NCI-H748 treated with DMSO at 0.1 percent for 48 hours (cell line): ENCODE measurements at regions not wholly inside any gene's neighbourhood (a gene's known extent, or its start where the extent isn't known, plus 50 kb on each side); places are given as distances from the start of the nearest gene placed in this dataset.

ENCODE experiments used
- DNase-seq: peaks from one replicate; lab custom pipeline; 2025; lab: John Stamatoyannopoulos, UW

DNA sequence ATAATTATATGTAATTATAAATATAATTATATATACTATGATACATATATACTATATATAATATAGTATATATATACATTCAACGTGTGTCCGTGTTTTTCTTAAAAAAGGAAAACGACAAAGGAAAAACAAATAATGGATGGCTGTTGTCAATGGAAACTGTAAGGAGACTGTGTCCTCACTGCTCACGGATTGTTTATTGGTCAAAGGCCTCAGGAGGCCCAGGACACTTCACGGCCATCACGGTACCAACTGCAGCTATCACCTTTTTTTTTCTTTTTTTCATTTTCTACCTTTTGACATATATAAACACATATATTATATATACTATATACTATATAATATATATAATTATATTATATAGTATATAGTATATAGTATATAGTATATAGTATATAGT is 113.4 kb downstream of the SPTSSA start:
- DNase-seq: no peak

DNA sequence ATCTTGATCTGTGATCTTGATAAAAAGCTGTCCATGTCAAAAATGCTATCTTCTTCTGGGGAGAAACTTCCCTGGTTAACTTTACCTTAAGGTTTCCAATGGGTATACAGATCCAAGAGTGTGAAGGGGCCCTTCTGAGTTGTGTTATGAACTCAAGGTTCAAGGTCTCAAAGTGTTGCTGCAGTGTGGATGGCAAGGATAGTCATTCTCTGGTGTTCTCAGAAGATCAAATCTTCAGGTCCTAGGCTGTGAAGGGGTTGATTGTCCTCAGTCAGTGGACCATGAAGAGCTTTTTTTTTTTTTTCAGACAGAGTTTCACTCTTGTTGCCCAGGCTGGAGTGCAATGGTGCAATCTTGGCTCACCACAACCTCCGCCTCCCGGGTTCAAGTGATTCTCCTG is 114.4 kb downstream of the SPTSSA start:
- DNase-seq: no peak

- DNase-seq: no peak
Measured at GRCh38 chr14:34345718-34346465, 116.1 kb downstream of the SPTSSA start.

GRCh38 chr14:34344318-34344717 is 117.7 kb downstream of the SPTSSA start:
- no peak for DNase-seq

- no peak for DNase-seq
Measured at GRCh38 chr14:34340025-34340625, 121.9 kb downstream of the SPTSSA start.

DNA sequence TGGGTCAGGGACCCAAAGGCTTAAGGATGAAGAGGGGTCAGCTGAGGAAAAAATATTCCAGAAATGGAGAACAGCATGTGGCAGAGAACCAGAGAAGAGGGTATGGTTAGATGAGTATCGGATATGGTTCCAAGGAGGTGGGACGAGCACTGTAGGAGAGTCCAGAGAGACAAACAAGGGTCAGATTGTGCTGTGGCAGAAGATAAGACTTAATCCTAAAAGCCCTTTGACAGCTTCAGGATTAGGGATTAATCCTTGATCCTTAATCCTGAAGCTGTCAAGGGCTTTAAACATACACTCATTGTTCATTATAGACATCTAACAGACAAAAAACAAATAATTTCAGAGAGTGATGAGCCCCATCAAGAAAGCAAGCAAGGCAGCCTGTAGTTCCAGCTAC is 124.0 kb downstream of the SPTSSA start:
- DNase-seq: no peak

- no peak for DNase-seq
Measured at GRCh38 chr14:34336501-34336900, 125.5 kb downstream of the SPTSSA start.

GRCh38 chr14:34335968-34336367 is 126.1 kb downstream of the SPTSSA start:
- DNase-seq: no peak

DNA sequence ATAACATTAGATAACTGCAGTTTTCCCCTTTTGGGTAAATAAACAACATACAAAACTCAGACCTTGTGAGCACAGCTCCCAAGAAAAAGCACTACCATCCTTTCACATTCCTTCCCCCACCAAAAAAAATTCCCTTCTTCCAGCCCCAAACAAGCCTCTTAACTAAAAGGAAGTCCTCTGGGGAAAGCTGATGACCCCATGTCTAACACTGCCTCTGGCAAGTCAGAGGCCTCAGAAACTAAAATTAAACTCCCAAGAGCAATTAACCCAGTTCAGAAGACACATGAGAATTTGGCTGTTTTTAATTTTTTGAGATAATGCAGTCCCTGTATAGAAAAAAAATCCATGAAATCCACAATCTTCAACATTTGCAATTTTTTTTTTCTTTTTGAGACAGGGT is 127.7 kb downstream of the SPTSSA start:
- no peak for DNase-seq

GRCh38 chr14:34331728-34332623 is 130.1 kb downstream of the SPTSSA start:
- DNase-seq: peak; percentile 53

GRCh38 chr14:34330846-34331245 is 131.2 kb downstream of the SPTSSA start:
- no peak for DNase-seq

- DNase-seq: no peak
Measured at GRCh38 chr14:34329301-34329700, 132.7 kb downstream of the SPTSSA start.

GRCh38 chr14:34328178-34328577 is 133.9 kb downstream of the SPTSSA start:
- DNase-seq: no peak

GRCh38 chr14:34325493-34325892 is 136.5 kb downstream of the SPTSSA start:
- no peak for DNase-seq

- peak; percentile 32 for DNase-seq
Measured at GRCh38 chr14:34324363-34324795, 137.7 kb downstream of the SPTSSA start.

DNA sequence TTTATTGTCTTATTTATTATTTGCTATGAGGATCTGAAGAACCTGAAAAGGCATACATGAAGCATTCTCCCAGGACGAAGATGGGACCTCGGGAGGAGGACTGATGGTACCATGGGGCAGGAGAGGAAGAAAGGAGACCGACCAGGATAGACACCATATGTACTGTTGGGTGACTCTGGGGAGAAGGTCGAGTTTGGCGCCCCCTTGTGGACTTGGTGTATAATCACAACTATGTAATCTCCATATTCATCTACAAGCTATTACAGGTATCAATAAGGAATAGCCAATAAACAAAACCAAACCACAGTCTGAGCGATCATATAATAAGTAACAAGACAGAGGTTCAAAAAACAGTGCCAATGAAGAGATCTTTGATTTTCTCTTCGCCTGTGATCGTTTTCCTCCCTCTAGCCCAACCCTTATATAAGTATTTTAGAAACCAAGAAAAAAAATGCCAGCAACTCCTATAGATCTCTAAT is 139.1 kb downstream of the SPTSSA start:
- DNase-seq: peak; percentile 64

DNA sequence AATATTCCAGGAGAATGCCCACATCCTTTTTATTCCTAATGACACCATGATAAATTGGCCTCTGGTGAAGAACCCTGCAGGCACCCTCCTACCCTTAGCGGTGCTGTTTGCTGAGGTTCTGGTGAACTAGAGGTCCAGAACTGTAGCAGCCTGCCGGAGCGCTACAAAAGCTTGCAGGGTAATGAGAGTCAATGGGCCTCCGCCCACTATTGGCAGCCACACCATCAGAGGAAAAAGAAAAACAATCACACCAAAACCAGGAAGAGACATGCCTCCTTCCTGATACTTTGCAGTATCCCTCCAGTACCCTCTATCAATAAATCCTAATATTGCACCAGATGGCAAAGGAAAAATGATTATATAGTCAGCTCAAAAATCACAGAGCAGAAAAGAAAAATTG is 142.9 kb downstream of the SPTSSA start:
- DNase-seq: no peak

DNA sequence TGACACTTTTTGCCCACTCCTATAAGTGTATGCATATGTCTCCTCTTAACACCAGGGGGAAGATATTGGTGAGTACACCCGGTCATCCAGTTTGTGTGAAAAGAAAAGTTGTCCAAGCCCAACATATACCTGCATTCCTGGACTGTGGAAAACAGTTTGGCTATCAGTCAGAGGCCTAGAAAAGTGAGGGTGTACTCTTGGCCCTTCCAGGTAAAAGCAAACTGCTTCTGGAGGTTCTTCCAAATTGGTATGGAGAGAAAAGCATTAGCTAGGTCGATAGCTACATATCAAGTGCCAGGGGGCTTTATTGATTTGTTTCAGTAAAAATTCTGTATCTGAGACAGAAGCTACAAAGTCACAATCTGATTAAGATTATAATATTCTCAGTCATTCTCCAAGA is 144.0 kb downstream of the SPTSSA start:
- no peak for DNase-seq

DNA sequence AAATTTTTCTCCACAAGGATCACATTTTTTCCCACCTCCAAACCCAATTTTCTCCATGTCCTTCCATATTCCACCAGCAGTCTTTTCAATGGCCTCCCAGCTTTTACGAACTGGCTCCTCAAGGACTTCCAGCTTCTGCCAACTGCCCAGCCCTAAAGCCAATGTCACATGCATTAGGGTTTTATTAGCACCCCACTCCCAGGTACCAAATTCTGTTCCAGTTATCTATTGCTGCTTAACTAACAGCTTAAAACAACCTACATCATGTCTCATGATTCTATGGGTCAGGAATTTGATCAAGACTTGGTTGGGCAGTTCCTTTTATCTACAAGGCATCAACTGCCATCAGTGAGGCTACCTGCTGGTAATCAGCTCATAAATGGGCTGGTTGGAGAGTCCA is 151.3 kb downstream of the SPTSSA start:
- no peak for DNase-seq

- DNase-seq: no peak
Measured at GRCh38 chr14:34303811-34304210, 158.2 kb downstream of the SPTSSA start.

DNA sequence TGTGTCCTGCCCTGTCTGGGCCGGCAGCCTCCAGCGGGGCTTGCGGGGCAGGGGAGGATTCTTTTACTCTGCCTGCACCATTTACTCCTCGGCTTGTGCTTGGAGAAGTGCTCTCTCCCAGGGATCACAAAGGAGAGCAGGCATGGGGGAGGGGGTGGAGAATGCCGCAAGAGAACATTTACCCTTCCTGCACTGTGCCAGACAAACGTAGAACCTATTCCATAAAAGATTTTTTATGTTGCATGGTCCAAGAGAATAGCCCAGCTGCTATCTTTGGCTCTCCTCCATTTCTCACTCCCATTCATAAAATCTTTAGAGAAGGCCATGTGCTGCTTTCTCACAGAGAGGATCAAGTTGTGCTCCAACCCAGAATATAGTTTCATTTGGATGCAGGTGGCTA is 159.4 kb downstream of the SPTSSA start:
- DNase-seq: no peak

DNA sequence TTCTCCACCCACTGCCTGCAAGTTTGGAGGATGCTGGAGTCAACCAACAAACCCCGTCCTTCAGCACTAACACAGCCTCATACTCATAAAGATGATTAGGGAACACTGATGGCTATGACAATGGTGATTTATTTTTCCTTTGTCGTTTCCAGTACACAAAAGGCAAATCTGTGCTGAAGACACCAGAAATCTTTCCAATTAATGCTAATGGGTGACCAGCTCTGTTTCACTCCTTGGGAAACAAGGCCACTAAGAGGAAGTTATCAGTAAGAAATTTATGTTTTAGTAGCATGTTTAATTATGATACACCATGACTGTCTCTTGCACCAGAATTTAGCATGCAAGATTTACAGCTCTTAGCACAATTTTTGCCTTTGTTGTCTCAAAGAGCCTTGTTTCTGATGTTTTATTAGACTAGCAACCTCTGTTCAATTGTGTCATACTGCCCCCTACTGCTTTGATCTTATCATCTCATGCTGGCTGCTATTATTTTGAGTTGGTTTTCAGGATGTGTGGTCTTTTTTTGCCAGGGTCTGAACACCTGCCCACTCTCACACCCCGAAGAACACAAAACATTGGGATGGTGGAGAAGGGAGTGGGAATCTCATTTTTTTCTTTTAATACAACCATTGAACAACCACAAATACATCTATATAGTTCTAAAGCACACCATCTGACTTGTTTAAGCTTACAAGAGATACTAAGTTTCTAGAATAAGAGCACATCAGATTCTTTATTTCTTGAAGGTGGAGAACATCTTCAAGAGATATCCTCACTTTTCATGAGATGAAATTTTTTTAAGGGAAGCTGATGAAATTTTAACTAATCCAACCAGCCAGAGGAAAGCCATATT is 160.9 kb downstream of the SPTSSA start:
- DNase-seq: peak; percentile 59
